ENCODE measurements at regions not wholly inside any gene's neighbourhood (a gene's known extent, or its start where the extent isn't known, plus 50 kb on each side); places are given as distances from the start of the nearest gene placed in this dataset.

GRCh38 chr2:19846567-19846966, 55.2 kb downstream of the TTC32 start:
- no peak for FAIRE-seq

GRCh38 chr2:19846030-19846429, 55.8 kb downstream of the TTC32 start:
- FAIRE-seq, result no peak

- FAIRE-seq, result no peak
Measured at GRCh38 chr2:19845323-19845920, 56.4 kb downstream of the TTC32 start.

GRCh38 chr2:19844750-19845149, 57.0 kb downstream of the TTC32 start:
- no peak for FAIRE-seq

GRCh38 chr2:19843992-19844515, 57.7 kb downstream of the TTC32 start:
- no peak for FAIRE-seq

- no peak for FAIRE-seq
Measured at GRCh38 chr2:19841918-19842693, 59.7 kb downstream of the TTC32 start.

GRCh38 chr2:19839438-19839837, 62.3 kb downstream of the TTC32 start:
- no peak for FAIRE-seq

- FAIRE-seq, result no peak
Measured at GRCh38 chr2:19838616-19839015, 63.2 kb downstream of the TTC32 start.

GRCh38 chr2:19837235-19837766, 64.5 kb downstream of the TTC32 start:
- no peak for FAIRE-seq

GRCh38 chr2:19835781-19836281, 66.0 kb downstream of the TTC32 start:
- FAIRE-seq, result no peak

GRCh38 chr2:19833978-19834377, 67.8 kb downstream of the TTC32 start:
- no peak for FAIRE-seq

- no peak for FAIRE-seq
Measured at GRCh38 chr2:19829672-19830071, 72.1 kb downstream of the TTC32 start.

- FAIRE-seq, result peak; percentile 3
Measured at GRCh38 chr2:19826874-19827273, 74.9 kb downstream of the TTC32 start.

GRCh38 chr2:19823507-19823906, 78.3 kb downstream of the TTC32 start:
- no peak for FAIRE-seq

- no peak for FAIRE-seq
Measured at GRCh38 chr2:19819097-19820065, 82.4 kb downstream of the TTC32 start.

GRCh38 chr2:19818543-19818942, 83.2 kb downstream of the TTC32 start:
- FAIRE-seq, result no peak

GRCh38 chr2:19818039-19818438, 83.7 kb downstream of the TTC32 start:
- FAIRE-seq, result no peak

GRCh38 chr2:19815746-19816145, 86.0 kb downstream of the TTC32 start:
- no peak for FAIRE-seq

- FAIRE-seq, result no peak
Measured at GRCh38 chr2:19812166-19812565, 89.6 kb downstream of the TTC32 start.

- FAIRE-seq, result no peak
Measured at GRCh38 chr2:19811186-19811585, 90.6 kb downstream of the TTC32 start.

- no peak for FAIRE-seq
Measured at GRCh38 chr2:19810637-19811036, 91.1 kb downstream of the TTC32 start.

GRCh38 chr2:19810148-19810547, 91.6 kb downstream of the TTC32 start:
- no peak for FAIRE-seq

GRCh38 chr2:19809206-19809605, 92.6 kb downstream of the TTC32 start:
- no peak for FAIRE-seq

Data from A204.1 (cell line).